ENCODE measurements at regions not wholly inside any gene's neighbourhood (a gene's known extent, or its start where the extent isn't known, plus 50 kb on each side); places are given as distances from the start of the nearest gene placed in this dataset.
A peak's percentile ranks its signal among the peaks of the same experiment; 100 is the strongest.

DNA sequence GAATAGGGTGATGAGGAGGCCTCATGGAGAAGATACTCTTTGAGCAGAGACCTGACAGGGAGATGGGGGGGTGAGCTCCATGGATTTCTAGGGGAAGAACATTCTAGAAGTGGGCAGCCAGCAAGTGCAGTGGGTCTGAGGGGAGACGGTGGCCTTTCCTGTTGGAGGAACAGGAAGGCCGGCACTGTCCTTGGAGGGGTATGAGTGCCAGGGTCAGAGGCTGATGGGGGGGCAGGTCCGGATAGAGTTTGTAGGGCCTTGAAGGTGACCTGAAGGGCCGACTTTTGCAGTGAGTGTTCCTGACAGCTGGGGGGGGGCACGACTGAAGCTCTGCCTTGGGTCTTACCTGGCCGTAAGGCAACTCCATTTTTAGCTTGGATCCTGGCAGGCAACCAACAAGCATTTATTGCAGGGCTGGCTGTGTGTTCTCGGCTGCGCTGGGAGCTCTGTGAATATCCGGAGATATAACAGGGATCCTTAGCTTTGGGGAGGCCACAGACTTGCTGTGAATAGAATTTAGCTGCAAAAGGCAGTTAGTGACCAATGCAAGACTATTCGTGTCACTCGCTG, 130.6 kb downstream of the MRPS6 start:
- no peaks in the 10 kb centered on the region for H3K27me3 Mint-ChIP-seq (ENCODE audit: low read depth)
- TF ChIP-seq, protein P1, sequence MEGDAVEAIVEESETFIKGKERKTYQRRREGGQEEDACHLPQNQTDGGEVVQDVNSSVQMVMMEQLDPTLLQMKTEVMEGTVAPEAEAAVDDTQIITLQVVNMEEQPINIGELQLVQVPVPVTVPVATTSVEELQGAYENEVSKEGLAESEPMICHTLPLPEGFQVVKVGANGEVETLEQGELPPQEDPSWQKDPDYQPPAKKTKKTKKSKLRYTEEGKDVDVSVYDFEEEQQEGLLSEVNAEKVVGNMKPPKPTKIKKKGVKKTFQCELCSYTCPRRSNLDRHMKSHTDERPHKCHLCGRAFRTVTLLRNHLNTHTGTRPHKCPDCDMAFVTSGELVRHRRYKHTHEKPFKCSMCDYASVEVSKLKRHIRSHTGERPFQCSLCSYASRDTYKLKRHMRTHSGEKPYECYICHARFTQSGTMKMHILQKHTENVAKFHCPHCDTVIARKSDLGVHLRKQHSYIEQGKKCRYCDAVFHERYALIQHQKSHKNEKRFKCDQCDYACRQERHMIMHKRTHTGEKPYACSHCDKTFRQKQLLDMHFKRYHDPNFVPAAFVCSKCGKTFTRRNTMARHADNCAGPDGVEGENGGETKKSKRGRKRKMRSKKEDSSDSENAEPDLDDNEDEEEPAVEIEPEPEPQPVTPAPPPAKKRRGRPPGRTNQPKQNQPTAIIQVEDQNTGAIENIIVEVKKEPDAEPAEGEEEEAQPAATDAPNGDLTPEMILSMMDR (IDR thresholded peaks at IDR 0.05; ENCODE audit: unreplicated experiment), result no peak
- no peak overlapping the region for H3K4me3 Mint-ChIP-seq
- H3K27ac Mint-ChIP-seq, result peak overlapping the region; percentile 99
- H3K4me1 Mint-ChIP-seq, result peaks cover 60% of the 10 kb centered on the region
- peaks cover 2% of the 10 kb centered on the region for H3K36me3 Mint-ChIP-seq
- no peak for DNase-seq (ENCODE audit: low spot score in 2 of 2, unreplicated experiment in 2 of 2)
- H3K9me3 Mint-ChIP-seq, result peaks cover 2% of the 10 kb centered on the region

DNA sequence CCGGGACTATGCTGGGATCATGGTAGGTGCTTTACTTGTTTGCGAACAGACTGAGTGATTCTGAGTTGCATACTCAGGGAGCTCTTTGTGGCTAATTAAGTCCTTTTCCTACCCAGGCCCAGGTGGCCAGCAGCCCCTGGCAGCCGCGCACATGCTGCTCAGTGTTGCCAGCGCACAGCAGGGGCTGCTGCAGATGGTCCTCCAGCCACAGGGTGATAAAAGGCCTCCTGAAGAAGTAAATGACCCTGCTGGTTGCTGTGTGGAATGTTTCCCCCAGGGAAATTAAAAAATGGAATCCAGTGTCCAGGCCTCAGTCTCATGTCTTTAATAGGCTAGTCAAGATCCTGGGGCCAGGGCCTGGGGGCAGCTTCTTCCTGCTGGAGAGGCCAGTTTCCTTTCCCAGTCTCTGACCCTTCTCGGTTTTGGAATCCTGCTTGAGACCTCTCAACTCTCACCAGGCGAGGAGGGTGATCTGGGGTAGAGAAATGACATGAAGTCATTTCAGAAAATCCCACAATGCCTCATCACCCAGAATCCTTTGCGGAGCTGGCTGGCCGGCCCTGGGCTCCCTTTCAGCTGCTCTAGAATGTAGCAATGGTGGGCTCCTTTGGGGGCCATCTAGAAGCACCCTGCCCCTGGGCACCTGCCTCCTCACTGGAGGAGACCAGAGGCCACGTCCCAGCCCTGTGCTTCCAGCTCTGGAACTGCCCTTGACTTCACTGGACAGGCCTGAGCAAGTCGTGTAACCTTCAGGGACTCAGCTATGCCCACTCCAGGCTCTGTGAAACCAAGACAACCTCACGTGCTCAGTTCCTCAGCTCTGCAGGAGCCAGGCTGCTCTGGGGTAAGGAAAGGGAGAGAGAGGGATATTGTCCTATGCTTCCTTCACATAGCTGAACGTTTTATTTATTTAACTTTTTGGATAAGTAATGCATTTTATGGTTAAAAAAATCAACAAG, 131.4 kb downstream of the MRPS6 start:
- TF ChIP-seq, protein P1 (IDR thresholded peaks at IDR 0.05; ENCODE audit: unreplicated experiment), result no peak
- DNase-seq (ENCODE audit: low spot score in 2 of 2, unreplicated experiment in 2 of 2), result no peak
- H3K27me3 Mint-ChIP-seq (ENCODE audit: low read depth), result no peaks in the 10 kb centered on the region
- no peak overlapping the region for H3K4me3 Mint-ChIP-seq
- peaks cover 8% of the 10 kb centered on the region for H3K36me3 Mint-ChIP-seq
- H3K4me1 Mint-ChIP-seq, result peaks cover 55% of the 10 kb centered on the region
- H3K9me3 Mint-ChIP-seq, result peaks cover 9% of the 10 kb centered on the region
- peak overlapping the region; percentile 99 for H3K27ac Mint-ChIP-seq

DNA sequence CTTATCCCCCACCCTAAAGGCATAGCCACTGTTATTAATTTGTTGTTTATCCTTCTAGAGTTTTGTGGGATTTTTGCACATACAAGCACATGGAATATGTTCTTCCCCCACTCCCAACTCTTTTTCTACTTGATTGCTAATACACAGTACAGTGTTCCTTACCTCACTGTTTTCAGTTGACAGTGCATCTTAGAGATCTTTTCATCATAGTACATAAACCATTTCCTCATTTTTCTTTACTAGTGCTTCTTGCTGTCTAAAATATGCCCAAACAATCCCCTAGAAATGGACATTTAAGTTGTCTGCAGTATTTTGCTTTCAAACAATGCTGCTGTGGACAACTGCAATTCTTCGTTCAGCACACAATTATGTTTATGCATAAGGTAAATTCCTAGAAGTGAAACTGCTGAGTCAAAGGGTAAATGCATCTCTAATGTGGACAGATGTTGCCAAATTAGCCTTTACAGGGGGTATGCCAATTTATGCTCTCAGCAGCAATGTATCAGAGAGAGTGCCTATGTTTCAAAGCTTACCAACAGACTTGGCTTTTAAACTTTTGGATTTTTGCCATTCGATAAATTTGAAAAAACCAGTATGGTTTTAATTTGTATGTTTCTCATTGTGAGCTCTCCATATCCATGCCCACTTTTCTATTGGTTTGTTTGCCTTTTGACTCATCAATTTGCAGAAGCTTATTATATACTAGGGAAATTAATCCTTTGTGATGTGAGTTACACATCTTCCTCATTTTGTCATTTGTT, 132.6 kb downstream of the MRPS6 start:
- Mint-ChIP-seq H3K27ac (peak overlapping the region; percentile 30), H3K9me3 (peaks cover 16% of the 10 kb centered on the region), H3K4me3 (no peak overlapping the region), H3K4me1 (peaks cover 49% of the 10 kb centered on the region), H3K36me3 (peaks cover 14% of the 10 kb centered on the region), H3K27me3 (ENCODE audit: low read depth) (no peaks in the 10 kb centered on the region)
- DNase-seq (ENCODE audit: low spot score in 2 of 2, unreplicated experiment in 2 of 2), result no peak
- TF ChIP-seq, protein P1 (IDR thresholded peaks at IDR 0.05; ENCODE audit: unreplicated experiment), result no peak

DNA sequence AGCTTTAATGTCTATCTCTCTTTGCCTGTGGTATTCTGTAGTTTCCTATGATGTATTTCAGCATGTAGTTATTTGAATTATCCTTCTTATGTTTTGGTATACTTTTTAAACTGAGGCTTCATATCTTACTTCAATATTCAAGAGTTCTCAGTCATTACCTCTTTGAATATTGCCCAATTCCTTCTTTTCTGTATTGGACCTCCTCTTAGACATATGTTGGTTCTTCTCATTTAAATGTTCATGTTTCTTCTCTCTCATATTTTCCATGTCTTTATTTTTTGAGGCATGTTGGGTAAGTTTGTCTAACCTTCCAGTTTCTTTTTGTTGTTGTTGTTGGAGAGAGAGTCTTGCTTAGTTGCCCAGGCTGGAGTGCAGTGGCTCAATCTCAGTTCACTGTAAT, 140.6 kb downstream of the MRPS6 start:
- Mint-ChIP-seq H3K9me3 (peaks cover 26% of the 10 kb centered on the region), H3K4me3 (no peak overlapping the region), H3K27me3 (ENCODE audit: low read depth) (no peaks in the 10 kb centered on the region), H3K4me1 (peaks cover 4% of the 10 kb centered on the region), H3K36me3 (peaks cover 26% of the 10 kb centered on the region), H3K27ac (no peak overlapping the region)
- no peak for DNase-seq (ENCODE audit: low spot score in 2 of 2, unreplicated experiment in 2 of 2)
- TF ChIP-seq, protein P1 (IDR thresholded peaks at IDR 0.05; ENCODE audit: unreplicated experiment), result no peak

DNA sequence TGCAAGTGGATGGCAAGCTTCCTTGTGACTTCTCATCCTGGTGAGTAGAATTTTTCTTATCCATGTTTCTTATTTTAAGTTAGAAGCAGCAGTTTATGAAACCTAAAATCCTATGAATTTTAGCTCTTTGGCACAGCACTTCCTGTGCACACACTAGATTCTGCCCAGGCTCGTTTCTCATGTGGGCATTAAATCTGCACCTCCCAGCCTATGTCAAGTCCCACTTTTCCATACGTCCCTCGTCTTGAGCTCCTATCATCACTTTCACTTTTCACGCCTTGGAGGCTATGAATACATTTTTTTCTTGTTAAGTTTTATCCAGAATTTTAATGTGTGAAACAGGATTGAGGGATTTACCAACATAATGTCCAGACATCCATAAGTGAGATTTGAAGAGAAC, 142.1 kb downstream of the MRPS6 start:
- H3K4me3 Mint-ChIP-seq, result no peak overlapping the region
- peaks cover 4% of the 10 kb centered on the region for H3K4me1 Mint-ChIP-seq

More for the DNA sequence above, 142.1 kb downstream of the MRPS6 start:
- no peaks in the 10 kb centered on the region for H3K27me3 Mint-ChIP-seq (ENCODE audit: low read depth)
- H3K9me3 Mint-ChIP-seq, result peaks cover 14% of the 10 kb centered on the region
- H3K27ac Mint-ChIP-seq, result no peak overlapping the region
- no peak for DNase-seq (ENCODE audit: low spot score in 2 of 2, unreplicated experiment in 2 of 2)
- peaks cover 15% of the 10 kb centered on the region for H3K36me3 Mint-ChIP-seq
- TF ChIP-seq, protein P1 (IDR thresholded peaks at IDR 0.05; ENCODE audit: unreplicated experiment), result no peak

Measured in mesothelial cell of epicardium (in vitro differentiated cells).